Fibroblast of skin of abdomen (primary cell): ENCODE measurements at regions not wholly inside any gene's neighbourhood (a gene's known extent, or its start where the extent isn't known, plus 50 kb on each side); places are given as distances from the start of the nearest gene placed in this dataset.
"Not testable (repeated sequence)": the region's sequence is repeated elsewhere in the genome, so short reads cannot be mapped to it uniquely, and the experiment has no call there.

Experiments
- DNase-seq: peaks from one replicate; pipeline ENCODE4 v3.0.0-alpha.2; 2013

GRCh38 chr11:95641495-95641894 lies 148.1 kb downstream of the FAM76B start:
- DNase-seq: no peak

- DNase-seq: no peak
These were observed 151.1 kb downstream of the FAM76B start for GRCh38 chr11:95638501-95638900.

DNA sequence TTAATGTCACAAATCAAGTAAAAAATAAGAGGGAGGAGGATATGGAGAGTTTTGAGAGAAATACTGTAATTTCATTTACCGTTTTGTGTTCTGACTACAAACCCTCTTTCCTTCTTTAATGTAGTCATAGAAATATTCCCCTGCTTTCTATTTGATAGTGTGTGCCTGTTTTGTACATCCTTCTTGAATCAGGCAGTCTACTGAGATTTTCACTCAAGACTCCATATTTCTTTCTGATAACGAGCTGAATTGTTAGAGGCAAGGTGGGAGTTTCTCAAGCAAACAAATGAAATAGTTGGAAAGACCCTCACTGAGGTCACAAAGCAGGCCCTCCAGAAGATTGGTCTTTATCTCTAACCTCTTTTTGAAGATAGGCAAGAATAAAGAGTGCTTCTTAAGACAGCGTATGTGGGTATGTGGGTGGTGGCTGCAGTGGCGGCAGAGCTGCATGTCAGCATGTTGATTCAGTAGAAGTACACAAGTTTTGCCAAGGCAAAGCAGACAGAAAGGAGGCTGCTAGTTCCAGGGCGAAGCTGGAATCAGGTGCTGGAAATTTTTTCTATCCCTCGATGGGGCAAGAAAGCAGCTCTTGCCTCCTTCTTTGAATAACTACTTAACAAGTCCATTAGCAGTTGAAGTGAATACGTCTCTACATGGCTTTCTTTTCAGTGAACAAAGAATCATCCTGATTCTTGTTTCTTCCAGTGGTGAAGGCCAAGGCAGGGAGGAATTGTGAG lies 164.2 kb downstream of the FAM76B start:
- DNase-seq: no peak

- no peak for DNase-seq
These were observed 173.3 kb downstream of the FAM76B start for GRCh38 chr11:95616256-95616804.

DNA sequence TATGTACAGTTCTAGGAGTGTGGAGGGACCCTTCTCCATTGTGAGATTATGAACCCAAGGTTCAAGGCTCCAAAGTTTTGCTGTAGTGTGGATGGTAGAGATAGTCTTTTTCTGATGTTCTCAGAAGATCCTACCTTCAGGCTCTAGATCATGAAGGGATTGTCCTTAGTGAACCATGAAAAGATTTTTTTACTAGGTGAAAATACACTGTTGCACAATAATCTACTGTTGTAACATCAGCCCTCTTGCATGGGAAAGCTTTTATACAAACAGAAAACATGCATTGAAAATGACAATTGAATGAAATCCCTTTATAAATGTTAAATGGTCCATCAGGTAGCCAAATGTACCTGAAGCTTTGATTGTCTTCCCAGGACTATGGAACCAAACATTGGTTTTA lies 177.8 kb downstream of the FAM76B start:
- DNase-seq: no peak

DNA sequence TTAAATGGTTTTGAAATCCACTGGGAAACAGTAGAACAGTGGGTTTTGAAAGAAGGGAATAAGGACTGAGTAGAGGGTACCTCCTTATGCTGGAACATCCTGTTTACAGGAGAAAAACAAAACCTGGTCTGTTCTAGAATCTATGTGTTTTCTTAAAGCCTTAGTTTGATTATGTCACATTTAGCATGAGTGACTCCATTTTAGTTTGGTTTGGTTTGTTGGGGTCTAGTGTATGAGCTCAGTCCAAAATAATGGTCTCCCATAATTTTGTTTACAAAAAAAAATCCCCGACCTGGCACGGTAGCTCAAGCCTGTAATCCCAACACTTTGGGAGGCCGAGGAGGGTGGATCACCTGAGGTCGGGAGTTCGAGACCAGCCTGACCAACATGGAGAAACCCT lies 179.4 kb downstream of the FAM76B start:
- not testable (repeated sequence) for DNase-seq

DNA sequence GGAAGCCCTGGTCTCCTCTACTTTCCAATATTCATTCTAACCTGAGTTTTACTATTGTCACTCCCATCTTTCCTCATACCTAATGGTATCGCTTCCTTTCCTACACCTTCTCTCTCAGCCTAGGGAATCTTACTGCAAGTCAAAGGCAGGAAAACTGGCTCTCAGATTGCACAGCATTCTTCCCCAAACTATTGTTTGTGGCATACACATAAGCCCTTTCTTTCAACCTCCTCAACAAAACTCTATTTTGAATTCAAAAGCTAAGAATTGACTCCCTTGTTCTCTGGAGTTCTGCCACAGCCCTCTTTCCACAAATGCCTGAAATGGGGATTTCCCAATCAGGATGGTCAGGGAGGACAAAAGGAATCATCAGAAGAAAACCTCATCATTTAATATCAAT lies 181.5 kb downstream of the FAM76B start:
- DNase-seq: no peak

GRCh38 chr11:95606824-95607223 lies 182.8 kb downstream of the FAM76B start:
- DNase-seq: no peak

GRCh38 chr11:95605271-95605940 lies 184.2 kb downstream of the FAM76B start:
- no peak for DNase-seq

DNA sequence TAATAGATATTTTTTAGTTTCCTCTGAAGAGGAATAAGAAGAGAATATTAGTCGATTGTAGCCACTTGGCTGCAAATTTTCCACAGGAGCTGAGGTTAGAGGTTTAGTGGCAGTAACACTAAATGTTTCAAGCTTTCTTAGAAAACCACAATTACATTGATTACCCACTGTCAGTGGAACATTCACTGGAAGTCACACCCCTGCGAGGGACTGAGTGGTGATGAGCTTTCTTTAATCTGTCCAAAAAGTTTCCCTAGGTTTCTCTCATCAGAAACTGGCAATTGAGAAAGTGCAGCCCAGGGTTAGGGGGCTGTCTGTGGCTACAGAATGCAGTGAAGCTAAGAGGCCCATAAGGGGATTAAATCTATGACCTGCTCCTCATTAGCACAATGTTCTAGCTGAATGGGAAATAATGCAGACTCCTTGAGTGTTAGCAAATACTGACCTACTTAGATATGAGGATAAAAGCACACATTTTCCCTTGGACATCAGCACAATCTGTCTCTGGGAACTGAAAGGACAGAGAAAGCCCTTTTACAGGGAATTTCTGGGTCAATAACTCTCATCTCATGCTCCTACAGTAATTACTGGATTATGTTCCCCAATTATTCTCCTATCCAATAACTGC lies 189.5 kb downstream of the FAM76B start:
- no peak for DNase-seq

DNA sequence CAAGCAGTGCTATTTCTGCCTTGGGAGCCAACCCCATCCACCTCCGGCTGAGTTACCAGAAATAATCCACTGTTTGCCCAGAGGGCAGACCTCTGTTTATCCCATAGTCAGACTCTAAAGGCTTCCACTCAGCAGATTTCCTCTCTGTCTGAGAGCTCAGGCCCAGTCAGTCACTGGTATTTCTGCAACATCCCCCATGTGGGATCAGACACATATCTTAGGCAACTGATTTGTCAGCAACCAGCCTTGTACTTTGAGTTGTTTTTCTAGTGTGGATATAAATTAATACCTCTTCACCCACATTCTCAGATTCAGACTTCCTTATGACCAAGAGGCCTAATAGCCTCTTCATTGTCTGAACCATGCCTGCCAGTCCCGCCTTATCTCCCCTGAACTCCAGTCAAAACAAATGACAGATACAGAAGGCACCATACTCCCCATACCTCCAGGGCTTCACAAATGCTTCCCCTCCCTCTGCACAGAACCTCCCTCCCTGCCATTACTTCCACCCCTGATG lies 193.6 kb downstream of the FAM76B start:
- DNase-seq: peak; percentile 71

- DNase-seq: no peak
These were observed 194.0 kb downstream of the FAM76B start for GRCh38 chr11:95595541-95595940.

DNA sequence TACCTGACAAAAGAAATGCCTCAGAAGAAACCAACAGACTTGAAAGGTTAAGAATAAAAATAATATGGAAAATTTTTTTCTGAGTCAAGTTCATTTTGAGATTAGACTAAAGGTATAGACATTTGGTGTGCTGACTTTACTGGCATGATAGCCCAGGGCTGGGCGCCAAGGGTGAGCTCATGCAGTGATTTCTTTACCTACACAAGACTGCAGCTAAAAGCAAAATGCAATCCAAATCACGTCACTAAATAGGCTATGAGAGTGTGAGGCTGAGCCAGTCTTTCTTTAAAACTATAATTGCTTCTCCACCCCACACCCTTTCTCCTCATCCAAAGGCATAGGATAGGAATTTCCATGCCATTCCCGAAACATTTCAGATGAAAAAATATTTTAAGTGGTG lies 196.5 kb downstream of the FAM76B start:
- DNase-seq: peak; percentile 44

DNA sequence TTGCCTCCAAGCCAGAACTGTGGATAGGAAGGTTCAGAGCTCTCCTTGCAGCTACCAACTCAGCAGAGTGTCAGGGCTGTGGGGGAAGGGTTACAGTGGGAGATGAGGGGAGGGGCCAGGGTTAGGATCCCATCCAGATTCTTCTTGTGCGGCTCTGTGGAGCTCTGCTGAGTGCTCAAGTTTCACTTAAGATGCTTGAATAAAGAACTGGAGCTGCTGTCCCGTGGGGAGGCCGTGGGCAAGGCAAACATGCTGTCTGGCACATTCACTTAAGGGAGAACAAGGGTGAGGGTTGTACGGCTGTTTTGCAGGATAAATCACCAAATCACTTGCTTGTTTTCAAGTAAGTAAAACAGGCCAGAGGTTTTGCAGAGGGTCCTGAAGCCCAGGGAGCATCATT lies 197.1 kb downstream of the FAM76B start:
- DNase-seq: peak; percentile 59

- no peak for DNase-seq
These were observed 199.5 kb downstream of the FAM76B start for GRCh38 chr11:95589893-95590612.

GRCh38 chr11:95588821-95589220 lies 200.8 kb downstream of the FAM76B start:
- no peak for DNase-seq

GRCh38 chr11:95586661-95587060 lies 202.9 kb downstream of the FAM76B start:
- no peak for DNase-seq

- DNase-seq: no peak
These were observed 203.4 kb downstream of the FAM76B start for GRCh38 chr11:95586155-95586554.

DNA sequence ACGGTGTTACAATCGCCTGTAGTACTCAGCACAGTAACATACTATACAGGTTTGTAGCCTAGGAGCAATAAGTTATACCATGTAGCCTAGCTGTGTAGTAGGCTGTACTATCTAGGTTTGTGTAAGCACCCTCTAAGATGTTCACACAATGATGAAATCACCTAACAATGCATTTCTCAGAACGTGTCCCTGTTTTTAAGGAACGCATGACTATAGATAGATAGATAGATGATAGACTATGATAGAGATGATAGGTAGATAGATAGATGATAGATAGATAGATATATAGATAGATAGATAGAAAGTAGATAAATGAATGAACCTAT lies 203.9 kb downstream of the FAM76B start:
- peak; percentile 45 for DNase-seq

DNA sequence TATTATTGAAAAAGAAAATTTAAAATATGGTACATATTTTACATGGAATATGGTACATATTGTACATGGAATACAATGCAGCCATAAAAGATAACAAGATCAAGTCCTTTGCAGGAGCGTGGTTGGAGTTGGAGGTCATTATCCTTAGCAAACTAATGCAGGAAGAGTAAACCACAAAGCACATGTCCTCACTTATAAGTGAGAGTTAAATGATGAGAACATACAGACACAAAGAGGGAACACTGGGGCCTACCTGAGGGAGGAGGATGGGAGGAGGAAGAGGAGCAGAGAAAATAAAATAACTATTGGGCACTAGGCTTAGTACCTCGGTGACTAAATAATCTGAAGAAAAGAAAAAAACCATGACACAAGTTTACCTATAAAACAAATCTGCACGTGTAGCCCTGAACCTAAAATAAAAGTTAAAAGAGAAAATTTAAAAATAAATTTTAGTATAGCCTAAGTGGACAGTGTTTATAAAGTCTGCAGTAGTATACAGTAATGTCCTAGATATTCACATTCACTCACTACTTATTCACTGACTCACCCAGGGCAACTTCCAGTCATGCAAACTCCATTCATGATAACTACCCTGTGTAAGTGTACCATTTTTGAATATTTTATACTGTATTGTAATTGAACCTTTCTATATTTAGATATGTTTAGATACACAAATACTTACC lies 204.4 kb downstream of the FAM76B start:
- peak; percentile 77 for DNase-seq

GRCh38 chr11:95584589-95584988 lies 205.0 kb downstream of the FAM76B start:
- no peak for DNase-seq

DNA sequence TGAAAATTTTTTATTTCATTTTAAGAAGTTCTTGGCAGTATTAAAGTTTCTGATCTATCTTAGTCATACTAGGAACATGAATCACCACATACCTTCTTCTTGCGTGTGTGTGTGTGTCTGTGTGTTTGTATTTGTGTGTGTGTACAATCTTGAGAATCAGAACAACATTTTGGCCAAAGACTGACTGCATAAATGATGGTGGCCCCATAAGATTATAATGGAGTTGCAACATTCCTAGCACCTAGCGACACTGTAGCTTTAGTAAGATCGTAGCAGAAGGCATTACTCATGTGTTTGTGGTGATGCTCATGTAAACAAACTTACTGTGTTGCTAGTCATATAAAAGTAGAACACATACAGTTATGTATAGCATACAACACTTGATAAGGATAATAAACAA lies 205.4 kb downstream of the FAM76B start:
- DNase-seq: peak; percentile 44
